ENCODE measurements at regions not wholly inside any gene's neighbourhood (a gene's known extent, or its start where the extent isn't known, plus 50 kb on each side); places are given as distances from the start of the nearest gene placed in this dataset.

- Histone ChIP-seq H2AFZ (ENCODE audit: low read depth, low read length) (no peak overlapping the region), H3K9ac (ENCODE audit: insufficient read depth in 1 of 2, low read depth in 2 of 2, low read length in 2 of 2) (no peak overlapping the region), H3K36me3 (ENCODE audit: control insufficient read depth, insufficient read depth, low read length) (no peaks in the 10 kb centered on the region), H3K4me3 (no peak overlapping the region), H4K20me1 (replicated peaks; ENCODE audit: control insufficient read depth, insufficient read depth, low read length) (no peaks in the 10 kb centered on the region), H3K4me2 (ENCODE audit: insufficient read depth, low read length) (no peak overlapping the region), H3K27me3 (ENCODE audit: control insufficient read depth in 2 of 2, insufficient read depth in 2 of 2, low read length in 2 of 2) (no peaks in the 10 kb centered on the region), H3K9me3 (replicated peaks; ENCODE audit: control insufficient read depth, insufficient read depth, low read depth, low read length) (no peaks in the 10 kb centered on the region), H3K9me1 (ENCODE audit: control insufficient read depth, insufficient read depth, low read length) (no peaks in the 10 kb centered on the region), H3K4me1 (replicated peaks in 1 of 2; ENCODE audit: control insufficient read depth in 2 of 2, insufficient read depth in 2 of 2, low read length in 2 of 2) (no peaks in the 10 kb centered on the region), H3K79me2 (ENCODE audit: control insufficient read depth, insufficient read depth, low read length) (no peaks in the 10 kb centered on the region), H3K27ac (ENCODE audit: extremely low read depth, low read depth, low read length) (no peak overlapping the region)
- POLR2A ChIA-PET, result no interaction called here
- WGBS (ENCODE audit: insufficient coverage, low coverage, missing lambda C conversion rate), result 38% methylated on average over 6 of the region's 6 CpGs
- in situ Hi-C loops (cut with MboI), result no loop called here
- ATAC-seq (no peak), FAIRE-seq (no peak), DNase-seq (ENCODE audit: extremely low read depth in 1 of 4, low spot score in 3 of 4) (no peak)
- BruUV-seq (replicated peaks), result no TSS peak
- TF ChIP-seq POLR2H (tag; IDR thresholded peaks at IDR 0.05; ENCODE audit: low read depth) (no peak), ZNF121 (CRISPR knock-in tag; conservative IDR thresholded peaks at IDR 0.05) (no peak), ZNF785 (CRISPR knock-in tag; IDR thresholded peaks at IDR 0.05) (no peak), HLTF (IDR thresholded peaks at IDR 0.05) (no peak), VEZF1 (CRISPR knock-in tag; IDR thresholded peaks at IDR 0.05) (no peak), MYNN (IDR thresholded peaks at IDR 0.05) (no peak), MYNN (CRISPR knock-in tag; IDR thresholded peaks at IDR 0.05) (no peak), ZNF589 (CRISPR knock-in tag; IDR thresholded peaks at IDR 0.05; ENCODE audit: low read depth) (no peak), BRF1 (IDR thresholded peaks at IDR 0.05; ENCODE audit: borderline replicate concordance, extremely low read depth, insufficient read length) (no peak), ATF2 (CRISPR knock-in tag; IDR thresholded peaks at IDR 0.05) (no peak), TCF7 (IDR thresholded peaks at IDR 0.05; ENCODE audit: borderline replicate concordance) (no peak), PHB2 (IDR thresholded peaks at IDR 0.05; ENCODE audit: low read depth) (no peak), ZBTB43 (CRISPR knock-in tag; IDR thresholded peaks at IDR 0.05) (no peak), UBTF (IDR thresholded peaks at IDR 0.05; ENCODE audit: borderline replicate concordance in 1 of 2, low read depth in 2 of 2, low read length in 2 of 2) (no peak), ZFP30 (CRISPR knock-in tag; IDR thresholded peaks at IDR 0.05; ENCODE audit: borderline replicate concordance) (no peak), RFX1 (IDR thresholded peaks at IDR 0.05) (no peak), ZNF23 (CRISPR knock-in tag; IDR thresholded peaks at IDR 0.05) (no peak), MTA1 (IDR thresholded peaks at IDR 0.05; ENCODE audit: borderline replicate concordance) (no peak)
- intact Hi-C loops (cut with micrococcal nuclease), result no loop called here
- CTCF ChIA-PET (ENCODE audit: low intra/inter-chr PET ratio), result no interaction called here
Measured at GRCh38 chr4:83708500-83709175, 172.7 kb downstream of the GPAT3 start.

Data from K562 (cell line).